GM23338 (cell line): ENCODE measurements at regions not wholly inside any gene's neighbourhood (a gene's known extent, or its start where the extent isn't known, plus 50 kb on each side); places are given as distances from the start of the nearest gene placed in this dataset.
A peak's percentile ranks its signal among the peaks of the same experiment; 100 is the strongest.

Source experiments
- ATAC-seq: fragments of 200-7000 bp; cut with Tn5 transposase; 3 replicates; pipeline ENCODE4 v1.9.1; 2020
- DNase-seq: peaks from one replicate; pipeline ENCODE4 v3.0.0-alpha.2; 2015; ENCODE audit warnings: low spot score
- H2AFZ ChIP-seq: fragments of 200-600 bp; sonication (generic); 2 replicates; pipeline ENCODE4 v1.8.0; 2016; ENCODE audit warnings: antibody characterized with exemption, mild to moderate bottlenecking, moderate library complexity
- H3F3A ChIP-seq: fragments of 200-600 bp; sonication (generic); replicated peaks from 2 replicates; pipeline ENCODE4 v1.8.0; 2017; ENCODE audit warnings: antibody characterized with exemption, mixed run types, low read depth
- H3K27ac ChIP-seq: fragments of 200-600 bp; sonication (generic); 2 replicates; pipeline ENCODE4 v1.6.1; 2016; ENCODE audit warnings: low read depth
- H3K27me3 ChIP-seq: fragments of 200-600 bp; sonication (generic); 2 replicates; pipeline ENCODE4 v1.8.0; 2016; ENCODE audit warnings: mild to moderate bottlenecking, mixed run types, moderate library complexity; ENCODE audit not compliant: insufficient read depth
- H3K36me3 ChIP-seq: fragments of 200-600 bp; sonication (generic); 2 replicates; pipeline ENCODE4 v1.8.0; 2016; ENCODE audit warnings: mild to moderate bottlenecking; ENCODE audit not compliant: insufficient read depth
- H3K4me1 ChIP-seq: fragments of 200-600 bp; sonication (generic); 2 replicates; pipeline ENCODE4 v1.8.0; 2016; ENCODE audit warnings: mild to moderate bottlenecking, moderate library complexity; ENCODE audit not compliant: insufficient read depth
- H3K4me2 ChIP-seq: fragments of 200-600 bp; sonication (generic); 2 replicates; pipeline ENCODE4 v1.7.1; 2017; ENCODE audit warnings: mixed run types
- H3K4me3 ChIP-seq: fragments of 200-600 bp; sonication (generic); 2 replicates; pipeline ENCODE4 v1.6.1; 2016; ENCODE audit warnings: mixed run types
- H3K79me2 ChIP-seq: fragments of 200-600 bp; sonication (generic); replicated peaks from 2 replicates; pipeline ENCODE4 v1.8.0; 2017; ENCODE audit warnings: mild to moderate bottlenecking; ENCODE audit not compliant: insufficient read depth
- H3K9me2 ChIP-seq: fragments of 200-600 bp; sonication (generic); 2 replicates; pipeline ENCODE4 v1.8.0; 2017; ENCODE audit not compliant: insufficient read depth
- H4K20me1 ChIP-seq: fragments of 200-600 bp; sonication (generic); replicated peaks from 2 replicates; pipeline ENCODE4 v1.8.0; 2017; ENCODE audit warnings: mild to moderate bottlenecking; ENCODE audit not compliant: insufficient read depth
- H3K27ac Mint-ChIP-seq: 2 replicates; pipeline ENCODE4 v1.8.0; 2020; ENCODE audit warnings: inconsistent platforms, mild to moderate bottlenecking, moderate library complexity, mixed read lengths
- H3K27me3 Mint-ChIP-seq: 3 replicates; pipeline ENCODE4 v1.8.0; 2022; ENCODE audit warnings: low read depth, mild to moderate bottlenecking, moderate library complexity, mixed read lengths, inconsistent platforms; ENCODE audit not compliant: insufficient read depth, poor library complexity
- H3K36me3 Mint-ChIP-seq: 3 replicates; pipeline ENCODE4 v1.8.0; 2021; ENCODE audit warnings: low read depth, mild to moderate bottlenecking, inconsistent platforms, moderate library complexity, mixed read lengths
- H3K4me1 Mint-ChIP-seq: 3 replicates; pipeline ENCODE4 v1.8.0; 2020; ENCODE audit warnings: mild to moderate bottlenecking, inconsistent platforms, mixed read lengths
- H3K4me3 Mint-ChIP-seq: 3 replicates; pipeline ENCODE4 v1.8.0; 2021; ENCODE audit warnings: moderate library complexity, mild to moderate bottlenecking, inconsistent platforms, mixed read lengths
- H3K9me3 Mint-ChIP-seq: 3 replicates; pipeline ENCODE4 v1.8.0; 2020; ENCODE audit warnings: moderate library complexity, mild to moderate bottlenecking, inconsistent platforms, mixed read lengths
- CREB1 ChIP-seq: fragments of 250-450 bp; sonication (Bioruptor Pico); IDR thresholded peaks from 2 replicates; pipeline ENCODE4 v1.5.0; 2020; ENCODE audit warnings: low read depth, mild to moderate bottlenecking, moderate library complexity
- EZH2 ChIP-seq: fragments of 200-600 bp; sonication (generic); IDR thresholded peaks from one replicate; pipeline ENCODE4 v1.8.0; 2017; ENCODE audit warnings: antibody characterized with exemption, mild to moderate bottlenecking, low read depth; ENCODE audit not compliant: unreplicated experiment
- EZH2phosphoT487 ChIP-seq: fragments of 200-600 bp; sonication (generic); IDR thresholded peaks from one replicate; pipeline ENCODE4 v1.8.1; 2018; ENCODE audit warnings: antibody characterized with exemption; ENCODE audit not compliant: unreplicated experiment
- JUNB ChIP-seq: IDR thresholded peaks from one replicate; pipeline ENCODE4 v1.6.1; 2016; ENCODE audit warnings: antibody characterized with exemption; ENCODE audit not compliant: unreplicated experiment
- NANOG ChIP-seq: IDR thresholded peaks from 2 replicates; pipeline ENCODE4 v1.6.1; 2016; ENCODE audit warnings: antibody characterized with exemption, borderline replicate concordance
- POLR2AphosphoS5 ChIP-seq: IDR thresholded peaks from 2 replicates; pipeline ENCODE4 v1.6.1; 2016; ENCODE audit warnings: antibody characterized with exemption, low read depth
- STAT1 ChIP-seq: IDR thresholded peaks from one replicate; pipeline ENCODE4 v1.6.1; 2016; ENCODE audit warnings: antibody characterized with exemption; ENCODE audit not compliant: unreplicated experiment
- ZNF114 ChIP-seq: fragments of 250-450 bp; sonication (Bioruptor Pico); IDR thresholded peaks from 2 replicates; pipeline ENCODE4 v1.5.0; 2020; ENCODE audit warnings: mild to moderate bottlenecking, moderate library complexity
- ZNF331 ChIP-seq: fragments of 250-450 bp; sonication (Bioruptor Pico); IDR thresholded peaks from 2 replicates; pipeline ENCODE4 v1.5.0; 2020; ENCODE audit warnings: low read depth, mild to moderate bottlenecking, moderate library complexity
- TF ChIP-seq, protein P1 (sequence below): IDR thresholded peaks from 2 replicates; pipeline ENCODE4 v1.6.1; 2016; ENCODE audit warnings: antibody characterized with exemption
- TF ChIP-seq, protein P2 (sequence below): fragments of 250-450 bp; sonication (Bioruptor Pico); IDR thresholded peaks from 2 replicates; pipeline ENCODE4 v1.5.0; 2020; ENCODE audit warnings: mild to moderate bottlenecking, moderate library complexity
- TF ChIP-seq, protein P3 (sequence below): IDR thresholded peaks from one replicate; pipeline ENCODE4 v1.6.1; 2018; ENCODE audit warnings: antibody characterized with exemption; ENCODE audit not compliant: unreplicated experiment
- TF ChIP-seq, protein P4 (sequence below), 2 experiments: fragments of 200-600 bp in 1 of 2; sonication (generic) in 1 of 2; conservative IDR thresholded peaks; 2 replicates each; pipeline versions ENCODE4 v1.5.1 to v1.6.1; 2016 to 2017; ENCODE audit warnings: antibody characterized with exemption in 2 of 2, low read depth in 2 of 2, mild to moderate bottlenecking in 2 of 2, moderate library complexity in 1 of 2

DNA sequence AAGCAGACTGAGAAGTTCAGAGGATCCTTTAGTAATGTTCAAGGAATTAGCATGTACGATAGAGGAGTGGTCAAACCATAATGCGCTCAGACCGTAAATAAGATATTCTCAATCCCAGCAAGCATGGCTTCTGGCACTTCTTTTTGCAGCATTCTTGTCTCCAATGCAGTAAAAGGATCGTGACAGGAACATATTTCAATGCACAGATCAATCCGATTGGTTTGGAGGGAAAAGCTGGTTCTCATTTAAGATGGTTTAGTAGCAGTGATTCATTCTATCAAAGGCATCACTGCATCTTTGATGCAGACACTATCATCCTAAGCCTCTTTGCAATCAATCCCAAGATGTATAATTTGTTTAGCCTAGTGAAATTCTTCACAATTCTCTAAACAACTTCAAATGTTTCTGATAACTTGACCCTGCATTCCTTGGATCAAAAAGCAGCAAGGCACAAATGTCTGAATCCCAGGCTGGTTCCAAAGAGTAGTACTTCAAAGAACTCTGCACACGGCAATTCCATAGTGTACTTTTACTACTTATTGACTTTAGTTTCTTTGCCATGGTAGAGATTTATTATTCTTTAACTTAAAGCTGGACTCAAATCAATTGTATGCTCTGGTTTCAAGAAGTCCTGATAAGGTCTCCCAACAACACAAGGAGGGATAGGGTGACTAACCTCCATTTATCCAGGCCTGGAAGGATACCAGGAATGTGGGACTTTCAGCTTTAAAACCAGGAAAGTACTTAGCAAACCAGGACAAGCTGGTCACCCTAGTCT is 96.8 kb upstream of the MDM1 start:
- Mint-ChIP-seq H3K4me3 (no peak overlapping the region), H3K9me3 (no peaks in the 10 kb centered on the region), H3K4me1 (peaks cover 20% of the 10 kb centered on the region; the same call in 2 of the 3 replicates), H3K27me3 (peaks cover 9% of the 10 kb centered on the region), H3K36me3 (no peaks in the 10 kb centered on the region), H3K27ac (no peak overlapping the region; the same call in 1 of the 2 replicates)
- TF ChIP-seq EZH2 (no peak), JUNB (no peak), EZH2phosphoT487 (no peak), ZNF331 (CRISPR knock-in tag) (no peak), NANOG (no peak), CREB1 (CRISPR knock-in tag) (no peak), ZNF114 (no peak), STAT1 (no peak), POLR2AphosphoS5 (no peak)
- TF ChIP-seq, protein P1, sequence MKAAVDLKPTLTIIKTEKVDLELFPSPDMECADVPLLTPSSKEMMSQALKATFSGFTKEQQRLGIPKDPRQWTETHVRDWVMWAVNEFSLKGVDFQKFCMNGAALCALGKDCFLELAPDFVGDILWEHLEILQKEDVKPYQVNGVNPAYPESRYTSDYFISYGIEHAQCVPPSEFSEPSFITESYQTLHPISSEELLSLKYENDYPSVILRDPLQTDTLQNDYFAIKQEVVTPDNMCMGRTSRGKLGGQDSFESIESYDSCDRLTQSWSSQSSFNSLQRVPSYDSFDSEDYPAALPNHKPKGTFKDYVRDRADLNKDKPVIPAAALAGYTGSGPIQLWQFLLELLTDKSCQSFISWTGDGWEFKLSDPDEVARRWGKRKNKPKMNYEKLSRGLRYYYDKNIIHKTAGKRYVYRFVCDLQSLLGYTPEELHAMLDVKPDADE, result no peak
- TF ChIP-seq, protein P2, sequence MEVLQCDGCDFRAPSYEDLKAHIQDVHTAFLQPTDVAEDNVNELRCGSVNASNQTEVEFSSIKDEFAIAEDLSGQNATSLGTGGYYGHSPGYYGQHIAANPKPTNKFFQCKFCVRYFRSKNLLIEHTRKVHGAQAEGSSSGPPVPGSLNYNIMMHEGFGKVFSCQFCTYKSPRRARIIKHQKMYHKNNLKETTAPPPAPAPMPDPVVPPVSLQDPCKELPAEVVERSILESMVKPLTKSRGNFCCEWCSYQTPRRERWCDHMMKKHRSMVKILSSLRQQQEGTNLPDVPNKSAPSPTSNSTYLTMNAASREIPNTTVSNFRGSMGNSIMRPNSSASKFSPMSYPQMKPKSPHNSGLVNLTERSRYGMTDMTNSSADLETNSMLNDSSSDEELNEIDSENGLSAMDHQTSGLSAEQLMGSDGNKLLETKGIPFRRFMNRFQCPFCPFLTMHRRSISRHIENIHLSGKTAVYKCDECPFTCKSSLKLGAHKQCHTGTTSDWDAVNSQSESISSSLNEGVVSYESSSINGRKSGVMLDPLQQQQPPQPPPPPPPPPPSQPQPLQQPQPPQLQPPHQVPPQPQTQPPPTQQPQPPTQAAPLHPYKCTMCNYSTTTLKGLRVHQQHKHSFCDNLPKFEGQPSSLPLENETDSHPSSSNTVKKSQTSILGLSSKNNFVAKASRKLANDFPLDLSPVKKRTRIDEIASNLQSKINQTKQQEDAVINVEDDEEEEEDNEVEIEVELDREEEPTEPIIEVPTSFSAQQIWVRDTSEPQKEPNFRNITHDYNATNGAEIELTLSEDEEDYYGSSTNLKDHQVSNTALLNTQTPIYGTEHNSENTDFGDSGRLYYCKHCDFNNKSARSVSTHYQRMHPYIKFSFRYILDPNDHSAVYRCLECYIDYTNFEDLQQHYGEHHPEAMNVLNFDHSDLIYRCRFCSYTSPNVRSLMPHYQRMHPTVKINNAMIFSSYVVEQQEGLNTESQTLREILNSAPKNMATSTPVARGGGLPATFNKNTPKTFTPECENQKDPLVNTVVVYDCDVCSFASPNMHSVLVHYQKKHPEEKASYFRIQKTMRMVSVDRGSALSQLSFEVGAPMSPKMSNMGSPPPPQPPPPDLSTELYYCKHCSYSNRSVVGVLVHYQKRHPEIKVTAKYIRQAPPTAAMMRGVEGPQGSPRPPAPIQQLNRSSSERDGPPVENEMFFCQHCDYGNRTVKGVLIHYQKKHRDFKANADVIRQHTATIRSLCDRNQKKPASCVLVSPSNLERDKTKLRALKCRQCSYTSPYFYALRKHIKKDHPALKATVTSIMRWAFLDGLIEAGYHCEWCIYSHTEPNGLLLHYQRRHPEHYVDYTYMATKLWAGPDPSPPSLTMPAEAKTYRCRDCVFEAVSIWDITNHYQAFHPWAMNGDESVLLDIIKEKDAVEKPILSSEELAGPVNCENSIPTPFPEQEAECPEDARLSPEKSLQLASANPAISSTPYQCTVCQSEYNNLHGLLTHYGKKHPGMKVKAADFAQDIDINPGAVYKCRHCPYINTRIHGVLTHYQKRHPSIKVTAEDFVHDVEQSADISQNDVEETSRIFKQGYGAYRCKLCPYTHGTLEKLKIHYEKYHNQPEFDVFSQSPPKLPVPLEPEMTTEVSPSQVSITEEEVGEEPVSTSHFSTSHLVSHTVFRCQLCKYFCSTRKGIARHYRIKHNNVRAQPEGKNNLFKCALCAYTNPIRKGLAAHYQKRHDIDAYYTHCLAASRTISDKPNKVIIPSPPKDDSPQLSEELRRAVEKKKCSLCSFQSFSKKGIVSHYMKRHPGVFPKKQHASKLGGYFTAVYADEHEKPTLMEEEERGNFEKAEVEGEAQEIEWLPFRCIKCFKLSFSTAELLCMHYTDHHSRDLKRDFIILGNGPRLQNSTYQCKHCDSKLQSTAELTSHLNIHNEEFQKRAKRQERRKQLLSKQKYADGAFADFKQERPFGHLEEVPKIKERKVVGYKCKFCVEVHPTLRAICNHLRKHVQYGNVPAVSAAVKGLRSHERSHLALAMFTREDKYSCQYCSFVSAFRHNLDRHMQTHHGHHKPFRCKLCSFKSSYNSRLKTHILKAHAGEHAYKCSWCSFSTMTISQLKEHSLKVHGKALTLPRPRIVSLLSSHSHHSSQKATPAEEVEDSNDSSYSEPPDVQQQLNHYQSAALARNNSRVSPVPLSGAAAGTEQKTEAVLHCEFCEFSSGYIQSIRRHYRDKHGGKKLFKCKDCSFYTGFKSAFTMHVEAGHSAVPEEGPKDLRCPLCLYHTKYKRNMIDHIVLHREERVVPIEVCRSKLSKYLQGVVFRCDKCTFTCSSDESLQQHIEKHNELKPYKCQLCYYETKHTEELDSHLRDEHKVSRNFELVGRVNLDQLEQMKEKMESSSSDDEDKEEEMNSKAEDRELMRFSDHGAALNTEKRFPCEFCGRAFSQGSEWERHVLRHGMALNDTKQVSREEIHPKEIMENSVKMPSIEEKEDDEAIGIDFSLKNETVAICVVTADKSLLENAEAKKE (CRISPR knock-in tag), result no peak
- TF ChIP-seq, protein P3, sequence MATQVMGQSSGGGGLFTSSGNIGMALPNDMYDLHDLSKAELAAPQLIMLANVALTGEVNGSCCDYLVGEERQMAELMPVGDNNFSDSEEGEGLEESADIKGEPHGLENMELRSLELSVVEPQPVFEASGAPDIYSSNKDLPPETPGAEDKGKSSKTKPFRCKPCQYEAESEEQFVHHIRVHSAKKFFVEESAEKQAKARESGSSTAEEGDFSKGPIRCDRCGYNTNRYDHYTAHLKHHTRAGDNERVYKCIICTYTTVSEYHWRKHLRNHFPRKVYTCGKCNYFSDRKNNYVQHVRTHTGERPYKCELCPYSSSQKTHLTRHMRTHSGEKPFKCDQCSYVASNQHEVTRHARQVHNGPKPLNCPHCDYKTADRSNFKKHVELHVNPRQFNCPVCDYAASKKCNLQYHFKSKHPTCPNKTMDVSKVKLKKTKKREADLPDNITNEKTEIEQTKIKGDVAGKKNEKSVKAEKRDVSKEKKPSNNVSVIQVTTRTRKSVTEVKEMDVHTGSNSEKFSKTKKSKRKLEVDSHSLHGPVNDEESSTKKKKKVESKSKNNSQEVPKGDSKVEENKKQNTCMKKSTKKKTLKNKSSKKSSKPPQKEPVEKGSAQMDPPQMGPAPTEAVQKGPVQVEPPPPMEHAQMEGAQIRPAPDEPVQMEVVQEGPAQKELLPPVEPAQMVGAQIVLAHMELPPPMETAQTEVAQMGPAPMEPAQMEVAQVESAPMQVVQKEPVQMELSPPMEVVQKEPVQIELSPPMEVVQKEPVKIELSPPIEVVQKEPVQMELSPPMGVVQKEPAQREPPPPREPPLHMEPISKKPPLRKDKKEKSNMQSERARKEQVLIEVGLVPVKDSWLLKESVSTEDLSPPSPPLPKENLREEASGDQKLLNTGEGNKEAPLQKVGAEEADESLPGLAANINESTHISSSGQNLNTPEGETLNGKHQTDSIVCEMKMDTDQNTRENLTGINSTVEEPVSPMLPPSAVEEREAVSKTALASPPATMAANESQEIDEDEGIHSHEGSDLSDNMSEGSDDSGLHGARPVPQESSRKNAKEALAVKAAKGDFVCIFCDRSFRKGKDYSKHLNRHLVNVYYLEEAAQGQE, result no peak
- TF ChIP-seq, protein P4, sequence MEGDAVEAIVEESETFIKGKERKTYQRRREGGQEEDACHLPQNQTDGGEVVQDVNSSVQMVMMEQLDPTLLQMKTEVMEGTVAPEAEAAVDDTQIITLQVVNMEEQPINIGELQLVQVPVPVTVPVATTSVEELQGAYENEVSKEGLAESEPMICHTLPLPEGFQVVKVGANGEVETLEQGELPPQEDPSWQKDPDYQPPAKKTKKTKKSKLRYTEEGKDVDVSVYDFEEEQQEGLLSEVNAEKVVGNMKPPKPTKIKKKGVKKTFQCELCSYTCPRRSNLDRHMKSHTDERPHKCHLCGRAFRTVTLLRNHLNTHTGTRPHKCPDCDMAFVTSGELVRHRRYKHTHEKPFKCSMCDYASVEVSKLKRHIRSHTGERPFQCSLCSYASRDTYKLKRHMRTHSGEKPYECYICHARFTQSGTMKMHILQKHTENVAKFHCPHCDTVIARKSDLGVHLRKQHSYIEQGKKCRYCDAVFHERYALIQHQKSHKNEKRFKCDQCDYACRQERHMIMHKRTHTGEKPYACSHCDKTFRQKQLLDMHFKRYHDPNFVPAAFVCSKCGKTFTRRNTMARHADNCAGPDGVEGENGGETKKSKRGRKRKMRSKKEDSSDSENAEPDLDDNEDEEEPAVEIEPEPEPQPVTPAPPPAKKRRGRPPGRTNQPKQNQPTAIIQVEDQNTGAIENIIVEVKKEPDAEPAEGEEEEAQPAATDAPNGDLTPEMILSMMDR (conservative IDR thresholded peaks at IDR 0.05; ENCODE audit: low read depth in 2 of 2), result no peak
- H3K9me2 ChIP-seq, result no peaks in the 10 kb centered on the region
- no peaks in the 10 kb centered on the region for H3K27me3 ChIP-seq
- no peaks in the 10 kb centered on the region for H3K36me3 ChIP-seq
- no peak overlapping the region for H3K27ac ChIP-seq
- H3K4me3 ChIP-seq, result no peak overlapping the region
- H3K4me2 ChIP-seq, result peak overlapping the region; percentile 31
- no peaks in the 10 kb centered on the region for H3F3A ChIP-seq
- DNase-seq (no peak), ATAC-seq (no peak)
- H2AFZ ChIP-seq, result 0 out of 2 replicates have a peak overlapping the region, but pooled peaks have one; percentile 1
- no peaks in the 10 kb centered on the region for H4K20me1 ChIP-seq
- no peaks in the 10 kb centered on the region for H3K79me2 ChIP-seq
- H3K4me1 ChIP-seq, result peaks cover 21% of the 10 kb centered on the region
